ENCODE measurements at regions not wholly inside any gene's neighbourhood (a gene's known extent, or its start where the extent isn't known, plus 50 kb on each side); places are given as distances from the start of the nearest gene placed in this dataset.

DNA sequence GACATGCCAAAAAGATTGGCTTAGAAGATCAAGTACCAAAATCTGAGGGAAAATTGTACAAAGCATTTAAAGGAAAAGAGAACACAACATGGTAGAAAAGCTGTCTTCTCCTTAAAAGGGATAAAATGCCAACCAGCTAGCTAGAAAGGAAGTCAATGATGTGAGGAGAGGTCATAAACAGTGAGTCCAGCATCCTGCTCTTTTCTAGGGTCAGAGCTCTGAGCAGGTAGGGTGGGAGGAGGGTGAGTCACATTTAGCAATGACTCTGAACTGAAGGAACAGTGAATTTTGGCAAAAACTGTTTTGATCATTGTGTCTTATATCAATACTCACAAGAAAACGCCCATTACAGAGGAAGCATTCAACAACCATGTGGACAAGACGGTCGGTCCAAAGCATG is 322.3 kb downstream of the DAD1 start:
- Histone ChIP-seq H2AFZ (ENCODE audit: low read length) (no peak overlapping the region), H3K4me1 (ENCODE audit: insufficient read depth, low read length) (no peaks in the 10 kb centered on the region), H3K79me2 (ENCODE audit: insufficient read depth, low read length) (no peaks in the 10 kb centered on the region), H3K9me3 (ENCODE audit: low read length) (no peaks in the 10 kb centered on the region), H3K27me3 (ENCODE audit: control insufficient read depth in 1 of 2, insufficient read depth in 2 of 2, low read length in 2 of 2) (peaks cover 2 to 10% of the 10 kb centered on the region in 2 experiments; a peak in 2 of 5 replicates), H3K27ac (ENCODE audit: extremely low read length, insufficient read depth, low read length) (no peak overlapping the region), H4K20me1 (ENCODE audit: insufficient read depth, low read length) (no peaks in the 10 kb centered on the region), H3K9ac (ENCODE audit: insufficient read depth, low read depth, low read length) (no peak overlapping the region), H3K4me2 (ENCODE audit: low read depth, low read length) (no peak overlapping the region), H3K4me3 (replicated peaks in 1 of 3; ENCODE audit: insufficient read depth in 1 of 3, low read depth in 2 of 3, low read length in 3 of 3) (no peak overlapping the region), H3K36me3 (replicated peaks in 1 of 2; ENCODE audit: control insufficient read depth in 1 of 2, insufficient read depth in 2 of 2, low read length in 2 of 2) (no peaks in the 10 kb centered on the region)
- intact Hi-C loops (cut with micrococcal nuclease; ENCODE audit: unreplicated experiment) (no loop called here), in situ Hi-C loops (cut with HindIII; ENCODE audit: extremely low pct_ligation_motif_present, low pct_unique_long_range_greater_than_20kb) (no loop called here)
- ATAC-seq = no peak
- POLR2A ChIA-PET = no interaction called here
- DNase-seq (ENCODE audit: low spot score) = no peak
- BruUV-seq (replicated peaks) = no TSS peak
- FAIRE-seq = no peak
- CTCF ChIA-PET (ENCODE audit: low intra/inter-chr PET ratio, low total read pairs) = no interaction called here
- whole genome bisulfite sequencing (ENCODE audit: low lambda C conversion rate) = 26% methylated on average over 3 of the region's 3 CpGs
- TF ChIP-seq GLI4 (CRISPR knock-in tag; IDR thresholded peaks at IDR 0.05; ENCODE audit: borderline replicate concordance) = no peak
- no peak for TF ChIP-seq ZFX (CRISPR knock-in tag; IDR thresholded peaks at IDR 0.05; ENCODE audit: low read depth)
- TF ChIP-seq, protein P1, sequence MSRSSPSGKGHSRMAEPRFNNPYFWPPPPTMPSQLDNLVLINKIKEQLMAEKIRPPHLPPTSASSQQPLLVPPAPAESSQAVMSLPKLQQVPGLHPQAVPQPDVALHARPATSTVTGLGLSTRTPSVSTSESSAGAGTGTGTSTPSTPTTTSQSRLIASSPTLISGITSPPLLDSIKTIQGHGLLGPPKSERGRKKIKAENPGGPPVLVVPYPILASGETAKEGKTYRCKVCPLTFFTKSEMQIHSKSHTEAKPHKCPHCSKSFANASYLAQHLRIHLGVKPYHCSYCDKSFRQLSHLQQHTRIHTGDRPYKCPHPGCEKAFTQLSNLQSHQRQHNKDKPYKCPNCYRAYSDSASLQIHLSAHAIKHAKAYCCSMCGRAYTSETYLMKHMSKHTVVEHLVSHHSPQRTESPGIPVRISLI (CRISPR knock-in tag; IDR thresholded peaks at IDR 0.05; ENCODE audit: borderline replicate concordance) = no peak
- TF ChIP-seq, protein P2, sequence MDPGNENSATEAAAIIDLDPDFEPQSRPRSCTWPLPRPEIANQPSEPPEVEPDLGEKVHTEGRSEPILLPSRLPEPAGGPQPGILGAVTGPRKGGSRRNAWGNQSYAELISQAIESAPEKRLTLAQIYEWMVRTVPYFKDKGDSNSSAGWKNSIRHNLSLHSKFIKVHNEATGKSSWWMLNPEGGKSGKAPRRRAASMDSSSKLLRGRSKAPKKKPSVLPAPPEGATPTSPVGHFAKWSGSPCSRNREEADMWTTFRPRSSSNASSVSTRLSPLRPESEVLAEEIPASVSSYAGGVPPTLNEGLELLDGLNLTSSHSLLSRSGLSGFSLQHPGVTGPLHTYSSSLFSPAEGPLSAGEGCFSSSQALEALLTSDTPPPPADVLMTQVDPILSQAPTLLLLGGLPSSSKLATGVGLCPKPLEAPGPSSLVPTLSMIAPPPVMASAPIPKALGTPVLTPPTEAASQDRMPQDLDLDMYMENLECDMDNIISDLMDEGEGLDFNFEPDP (CRISPR knock-in tag; conservative IDR thresholded peaks at IDR 0.05) = no peak
- TF ChIP-seq ZBTB20 (CRISPR knock-in tag; IDR thresholded peaks at IDR 0.05; ENCODE audit: borderline replicate concordance, low read depth) = no peak
- TF ChIP-seq ZNF263 (CRISPR knock-in tag; IDR thresholded peaks at IDR 0.05) = no peak
- TF ChIP-seq, protein P3, sequence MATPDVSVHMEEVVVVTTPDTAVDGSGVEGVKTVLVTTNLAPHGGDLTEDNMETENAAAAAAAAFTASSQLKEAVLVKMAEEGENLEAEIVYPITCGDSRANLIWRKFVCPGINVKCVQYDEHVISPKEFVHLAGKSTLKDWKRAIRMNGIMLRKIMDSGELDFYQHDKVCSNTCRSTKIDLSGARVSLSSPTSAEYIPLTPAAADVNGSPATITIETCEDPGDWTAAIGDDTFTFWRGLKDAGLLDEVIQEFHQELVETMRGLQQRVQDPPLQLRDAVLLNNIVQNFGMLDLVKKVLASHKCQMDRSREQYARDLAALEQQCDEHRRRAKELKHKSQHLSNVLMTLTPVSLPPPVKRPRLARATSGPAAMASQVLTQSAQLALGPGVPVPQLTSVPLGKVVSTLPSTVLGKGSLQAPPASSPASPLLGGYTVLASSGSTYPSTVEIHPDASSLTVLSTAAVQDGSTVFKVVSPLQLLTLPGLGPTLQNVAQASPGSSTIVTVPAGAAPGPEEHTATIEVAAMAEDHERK (CRISPR knock-in tag; IDR thresholded peaks at IDR 0.05; ENCODE audit: low read depth) = no peak
- TF ChIP-seq MEF2D (CRISPR knock-in tag; IDR thresholded peaks at IDR 0.05) = no peak
- TF ChIP-seq FOXA1 (IDR thresholded peaks at IDR 0.05) = no peak
- TF ChIP-seq FOXA1 (CRISPR knock-in tag; IDR thresholded peaks at IDR 0.05) = no peak
- no peak for TF ChIP-seq PITX1 (CRISPR knock-in tag; IDR thresholded peaks at IDR 0.05)

Data from HepG2 (cell line).